WERI-Rb-1 (cell line): ENCODE measurements at regions not wholly inside any gene's neighbourhood (a gene's known extent, or its start where the extent isn't known, plus 50 kb on each side); places are given as distances from the start of the nearest gene placed in this dataset.

Experiments used
- DNase-seq: peaks from one replicate; pipeline ENCODE4 v3.0.0-alpha.2; 2020
- H3K27ac ChIP-seq: fragments of 250-450 bp; sonication (Bioruptor Pico); 2 replicates; pipeline ENCODE4 v1.5.1; 2020; ENCODE audit warnings: mild to moderate bottlenecking, moderate library complexity
- H3K27me3 ChIP-seq: fragments of 250-450 bp; sonication (Bioruptor Pico); 2 replicates; pipeline ENCODE4 v1.5.1; 2021; ENCODE audit warnings: mild to moderate bottlenecking, low read depth, moderate library complexity; ENCODE audit not compliant: insufficient read depth, severe bottlenecking
- H3K36me3 ChIP-seq: fragments of 250-450 bp; sonication (Bioruptor Pico); 2 replicates; pipeline ENCODE4 v1.5.1; 2020; ENCODE audit warnings: mild to moderate bottlenecking, moderate library complexity
- H3K4me3 ChIP-seq: 2 replicates; pipeline ENCODE4 v1.5.1; 2011; ENCODE audit warnings: low read depth, mild to moderate bottlenecking, control low read depth, low read length
- H3K9me3 ChIP-seq: fragments of 250-450 bp; sonication (Bioruptor Pico); 2 replicates; pipeline ENCODE4 v1.5.1; 2021; ENCODE audit warnings: mild to moderate bottlenecking, moderate library complexity; ENCODE audit not compliant: severe bottlenecking
- CTCF ChIP-seq: IDR thresholded peaks from 2 replicates; pipeline ENCODE4 v1.5.1; 2011; ENCODE audit warnings: low read depth, mild to moderate bottlenecking, control low read depth, inconsistent platforms, low read length

GRCh38 chr5:130268489-130268888 lies 364.2 kb downstream of the CHSY3 start:
- no peak for DNase-seq
- H3K4me3 ChIP-seq = no peak overlapping the region
- H3K27me3 ChIP-seq = no peaks in the 10 kb centered on the region
- H3K27ac ChIP-seq = no peak overlapping the region
- no peaks in the 10 kb centered on the region for H3K36me3 ChIP-seq
- TF ChIP-seq CTCF = no peak
- no peaks in the 10 kb centered on the region for H3K9me3 ChIP-seq

- H3K4me3 ChIP-seq = no peak overlapping the region
- H3K36me3 ChIP-seq = no peaks in the 10 kb centered on the region
- DNase-seq = no peak
- H3K27me3 ChIP-seq = no peaks in the 10 kb centered on the region
- H3K9me3 ChIP-seq = no peaks in the 10 kb centered on the region
- no peak overlapping the region for H3K27ac ChIP-seq
- TF ChIP-seq CTCF = no peak
Observed at GRCh38 chr5:130267926-130268325, 363.7 kb downstream of the CHSY3 start.

- TF ChIP-seq CTCF = no peak
Observed at GRCh38 chr5:130260481-130260880, 356.2 kb downstream of the CHSY3 start.

GRCh38 chr5:130251931-130252330 lies 347.7 kb downstream of the CHSY3 start:
- Histone ChIP-seq H3K36me3 (no peaks in the 10 kb centered on the region), H3K27ac (no peak overlapping the region), H3K9me3 (peaks cover 2% of the 10 kb centered on the region), H3K27me3 (no peaks in the 10 kb centered on the region), H3K4me3 (no peak overlapping the region)
- DNase-seq = no peak
- TF ChIP-seq CTCF = no peak

More at GRCh38 chr5:130260481-130260880, 356.2 kb downstream of the CHSY3 start:
- Histone ChIP-seq H3K27ac (no peak overlapping the region), H3K4me3 (no peak overlapping the region), H3K27me3 (no peaks in the 10 kb centered on the region), H3K9me3 (peaks cover under 1% of the 10 kb centered on the region), H3K36me3 (no peaks in the 10 kb centered on the region)
- DNase-seq = no peak

- no peak overlapping the region for H3K27ac ChIP-seq
- no peaks in the 10 kb centered on the region for H3K27me3 ChIP-seq
- no peak overlapping the region for H3K4me3 ChIP-seq
- no peaks in the 10 kb centered on the region for H3K36me3 ChIP-seq
- peak; percentile 8 for DNase-seq
- no peak for TF ChIP-seq CTCF
- H3K9me3 ChIP-seq = no peaks in the 10 kb centered on the region
Observed at GRCh38 chr5:130243641-130244040, 339.4 kb downstream of the CHSY3 start.

- no peak for TF ChIP-seq CTCF
- Histone ChIP-seq H3K27me3 (no peaks in the 10 kb centered on the region), H3K9me3 (no peaks in the 10 kb centered on the region), H3K27ac (no peak overlapping the region), H3K36me3 (no peaks in the 10 kb centered on the region), H3K4me3 (no peak overlapping the region)
- no peak for DNase-seq
Observed at GRCh38 chr5:130237721-130238120, 333.5 kb downstream of the CHSY3 start.
